ENCODE measurements at regions not wholly inside any gene's neighbourhood (a gene's known extent, or its start where the extent isn't known, plus 50 kb on each side); places are given as distances from the start of the nearest gene placed in this dataset.

DNA sequence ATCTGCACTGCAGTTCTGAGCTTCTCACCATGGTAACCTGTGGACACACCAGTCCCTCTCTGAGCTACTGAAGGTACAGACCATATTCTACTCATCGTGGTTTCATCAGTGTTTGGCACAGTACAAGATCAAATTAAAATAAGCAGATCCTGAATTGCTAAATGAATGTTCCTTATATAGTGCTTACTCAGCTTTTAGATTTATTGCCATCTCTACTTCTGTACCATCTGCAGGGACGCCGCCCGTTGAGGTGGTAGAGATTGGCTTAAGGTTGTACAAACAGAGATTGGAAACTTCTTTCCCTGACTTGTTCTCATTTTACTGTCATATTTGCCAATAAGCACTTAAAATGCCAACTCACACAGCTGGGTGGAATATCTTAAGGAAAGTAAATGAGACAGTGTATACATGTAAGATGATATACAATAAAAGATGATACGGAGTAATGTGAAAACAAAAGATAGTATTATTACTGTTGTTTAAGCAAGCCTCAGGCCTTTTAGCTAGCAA is 223.4 kb upstream of the FOXQ1 start:
- DNase-seq, result no peak
- H3K36me3 ChIP-seq (ENCODE audit: control insufficient read depth in 4 of 4, insufficient read depth in 4 of 4, low read length in 3 of 4), result no peaks in the 10 kb centered on the region
- WGBS (ENCODE audit: insufficient coverage), result 100% methylated on average over 1 of the region's 5 CpGs
- peaks cover 0 to 5% (median 0%) of the 10 kb centered on the region in 5 experiments for H3K27me3 ChIP-seq (replicated peaks in 2 of 5; ENCODE audit: control insufficient read depth in 4 of 5, insufficient read depth in 5 of 5, low read length in 4 of 5)
- H3K9me3 ChIP-seq (ENCODE audit: control extremely low read depth in 1 of 5, control insufficient read depth in 4 of 5, insufficient read depth in 2 of 5, low read depth in 1 of 5, low read length in 4 of 5), result no peaks in the 10 kb centered on the region
- no peaks in the 10 kb centered on the region for H3K4me1 ChIP-seq (ENCODE audit: control extremely low read depth in 1 of 4, control insufficient read depth in 4 of 4, insufficient read depth in 4 of 4, low read length in 3 of 4)
- no peak overlapping the region for H3K4me3 ChIP-seq (ENCODE audit: control insufficient read depth in 1 of 7, extremely low read depth in 1 of 7, insufficient read depth in 4 of 7, low read depth in 2 of 7, low read length in 6 of 7)
- no peak overlapping the region for H3K27ac ChIP-seq (ENCODE audit: insufficient read depth in 1 of 2, low read depth in 1 of 2, low read length in 2 of 2, poor library complexity in 1 of 2, severe bottlenecking in 2 of 2)
- POLR2A ChIA-PET, result no interaction called here
- CTCF ChIA-PET, result no interaction called here

DNA sequence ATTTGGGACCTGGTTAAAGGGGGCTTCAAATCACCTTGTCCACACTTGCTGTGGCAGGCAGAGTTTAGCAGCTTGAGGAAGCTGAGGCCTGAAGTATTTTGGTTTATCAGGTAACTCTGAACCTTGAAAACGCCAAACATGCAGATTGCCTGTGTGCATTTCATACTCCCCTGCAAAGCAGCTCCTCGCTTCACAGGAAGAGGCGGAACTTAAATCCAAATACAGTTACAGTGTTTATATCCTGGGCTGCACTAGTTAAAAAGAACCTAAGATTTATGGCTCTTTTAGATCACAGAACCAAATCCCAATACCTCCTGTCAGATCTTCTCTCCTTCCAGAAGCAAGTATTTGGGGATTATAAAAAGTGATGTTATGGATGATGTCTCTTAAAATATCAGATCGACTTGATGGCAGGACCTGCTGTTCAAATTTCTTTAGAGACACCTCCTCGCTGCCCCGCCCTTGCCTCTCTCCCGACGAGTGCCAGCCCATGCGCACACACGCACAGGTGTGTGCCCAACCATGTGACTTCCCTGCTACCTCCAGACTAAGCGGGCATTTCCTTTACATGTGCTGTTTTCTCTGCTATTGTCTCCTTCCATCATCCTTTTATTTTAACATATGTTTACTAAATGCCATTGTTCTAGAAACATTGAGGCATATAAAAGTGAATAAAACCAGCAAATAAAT is 224.6 kb upstream of the FOXQ1 start:
- CTCF ChIA-PET, result no interaction called here
- DNase-seq, result no peak
- whole genome bisulfite sequencing (ENCODE audit: insufficient coverage), result 63% methylated on average over 9 of the region's 11 CpGs
- Histone ChIP-seq H3K9me3 (ENCODE audit: control extremely low read depth in 1 of 5, control insufficient read depth in 4 of 5, insufficient read depth in 2 of 5, low read depth in 1 of 5, low read length in 4 of 5) (no peaks in the 10 kb centered on the region), H3K4me1 (ENCODE audit: control extremely low read depth in 1 of 4, control insufficient read depth in 4 of 4, insufficient read depth in 4 of 4, low read length in 3 of 4) (no peaks in the 10 kb centered on the region), H3K27ac (ENCODE audit: insufficient read depth in 1 of 2, low read depth in 1 of 2, low read length in 2 of 2, poor library complexity in 1 of 2, severe bottlenecking in 2 of 2) (no peak overlapping the region), H3K36me3 (ENCODE audit: control insufficient read depth in 4 of 4, insufficient read depth in 4 of 4, low read length in 3 of 4) (no peaks in the 10 kb centered on the region), H3K4me3 (ENCODE audit: control insufficient read depth in 1 of 7, extremely low read depth in 1 of 7, insufficient read depth in 4 of 7, low read depth in 2 of 7, low read length in 6 of 7) (no peak overlapping the region), H3K27me3 (replicated peaks in 2 of 5; ENCODE audit: control insufficient read depth in 4 of 5, insufficient read depth in 5 of 5, low read length in 4 of 5) (peaks cover 0 to 3% (median 0%) of the 10 kb centered on the region in 5 experiments)
- POLR2A ChIA-PET, result no interaction called here

DNA sequence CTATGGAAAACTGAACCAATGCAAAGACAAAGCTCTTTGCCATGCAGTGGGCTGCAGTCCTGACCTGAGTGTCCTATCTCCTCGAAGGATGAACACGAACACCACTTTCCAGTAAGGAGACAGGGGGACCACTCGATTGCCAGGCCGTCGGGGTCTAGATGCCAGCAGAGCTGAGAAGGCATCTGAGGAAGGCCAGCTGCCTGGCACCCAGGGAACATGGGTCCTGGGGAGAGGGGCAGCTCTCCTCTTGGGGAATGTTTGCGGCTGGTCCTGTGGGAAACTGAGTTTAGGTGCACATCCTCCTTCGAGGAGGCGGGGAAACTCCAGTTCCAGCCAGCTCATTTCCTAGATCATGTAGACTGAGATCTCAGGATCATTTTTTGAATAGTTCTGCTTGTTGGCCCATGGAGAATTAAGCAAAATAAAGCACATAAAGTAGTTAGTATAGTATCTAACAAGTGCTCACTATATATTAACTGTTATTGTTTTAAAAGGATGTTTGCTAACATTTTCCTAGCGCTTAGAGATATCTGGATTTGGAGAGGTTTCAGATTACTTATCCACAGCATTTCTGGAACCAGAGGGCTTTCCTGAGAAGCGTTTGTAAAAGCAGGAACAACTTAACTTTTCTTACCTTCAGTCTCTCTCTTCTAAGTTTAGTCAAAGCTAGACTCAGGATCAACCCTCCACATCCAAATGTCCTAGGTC is 225.3 kb upstream of the FOXQ1 start:
- no peak overlapping the region for H3K4me3 ChIP-seq (ENCODE audit: control insufficient read depth in 1 of 7, extremely low read depth in 1 of 7, insufficient read depth in 4 of 7, low read depth in 2 of 7, low read length in 6 of 7)
- POLR2A ChIA-PET, result no interaction called here
- CTCF ChIA-PET, result interaction anchor here (1.6 kb wide), 1 partner anchor 12 kb away, joined by 3 read pairs; no protein-coding TSS in a partner anchor

DNA sequence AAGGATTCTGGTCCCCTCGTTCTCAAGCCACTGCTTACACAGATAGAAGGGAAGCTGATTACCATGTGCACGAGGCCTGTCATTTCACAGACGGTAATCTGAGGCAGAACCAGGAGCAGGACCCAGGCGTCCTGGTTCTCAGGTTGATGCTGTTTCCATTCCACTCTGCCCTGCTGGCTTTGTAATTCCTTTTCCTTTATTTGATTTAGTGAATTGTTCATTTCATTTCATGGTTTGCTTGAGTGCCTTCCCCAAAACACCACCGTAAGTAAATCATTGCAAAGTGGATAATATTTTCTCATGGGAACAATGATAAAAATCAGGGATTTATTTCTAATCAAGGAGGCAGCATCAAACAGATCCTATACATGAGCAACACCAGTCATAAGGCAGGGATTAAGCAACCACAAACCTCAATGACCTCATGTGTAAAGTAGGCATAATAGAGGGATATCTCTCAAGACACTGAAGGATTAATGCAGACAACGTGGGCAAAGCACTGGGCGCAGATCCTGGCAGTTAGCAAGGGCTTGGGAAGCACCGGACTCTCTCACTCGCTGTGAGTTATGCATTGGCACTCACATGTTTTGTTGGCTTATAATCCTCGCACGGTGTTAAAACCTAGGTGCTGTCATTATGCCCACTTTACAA is 229.5 kb upstream of the FOXQ1 start:
- POLR2A ChIA-PET, result no interaction called here

More for the DNA sequence above, 225.3 kb upstream of the FOXQ1 start:
- Histone ChIP-seq H3K27ac (ENCODE audit: insufficient read depth in 1 of 2, low read depth in 1 of 2, low read length in 2 of 2, poor library complexity in 1 of 2, severe bottlenecking in 2 of 2) (no peak overlapping the region), H3K9me3 (ENCODE audit: control extremely low read depth in 1 of 5, control insufficient read depth in 4 of 5, insufficient read depth in 2 of 5, low read depth in 1 of 5, low read length in 4 of 5) (no peaks in the 10 kb centered on the region), H3K4me1 (ENCODE audit: control extremely low read depth in 1 of 4, control insufficient read depth in 4 of 4, insufficient read depth in 4 of 4, low read length in 3 of 4) (no peaks in the 10 kb centered on the region), H3K36me3 (ENCODE audit: control insufficient read depth in 4 of 4, insufficient read depth in 4 of 4, low read length in 3 of 4) (no peaks in the 10 kb centered on the region), H3K27me3 (replicated peaks in 2 of 5; ENCODE audit: control insufficient read depth in 4 of 5, insufficient read depth in 5 of 5, low read length in 4 of 5) (peaks cover 0 to 3% (median 0%) of the 10 kb centered on the region in 5 experiments)
- WGBS (ENCODE audit: insufficient coverage), result 92% methylated on average over 7 of the region's 10 CpGs
- DNase-seq, result no peak

DNA sequence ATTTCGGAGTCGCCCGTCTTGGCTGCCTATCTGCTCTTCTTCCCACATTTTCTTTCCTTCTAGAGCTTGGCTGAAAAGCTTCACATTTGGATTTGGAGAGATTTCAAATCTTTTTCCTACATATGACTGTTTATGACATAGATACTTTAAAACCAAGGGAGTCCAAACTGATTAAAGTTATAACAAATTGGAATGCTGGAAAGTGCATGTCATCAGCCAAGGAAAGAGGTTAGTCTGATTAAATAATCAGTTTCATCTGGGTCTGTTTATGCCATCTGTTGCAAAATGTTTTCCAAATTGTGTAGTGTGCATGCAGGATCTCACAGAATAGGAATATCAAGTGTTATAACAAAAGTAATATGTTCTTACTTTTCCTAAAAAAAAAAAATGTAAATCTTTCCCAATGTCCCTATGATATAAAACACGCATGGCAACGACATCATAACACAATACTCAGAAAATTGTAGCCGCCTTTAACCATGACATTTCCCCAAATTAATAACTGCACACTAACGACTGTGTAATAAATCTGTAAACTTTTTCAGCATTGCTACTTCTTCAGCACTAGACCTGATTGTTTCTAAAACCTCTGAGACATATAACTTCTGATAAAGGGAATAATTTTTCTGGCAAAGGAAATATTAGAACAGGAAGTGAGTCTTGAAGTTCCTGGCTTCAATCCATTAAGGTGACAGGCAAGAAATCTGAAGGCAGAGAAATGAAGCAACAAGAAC is 230.2 kb upstream of the FOXQ1 start:
- no peak overlapping the region for H3K4me3 ChIP-seq (ENCODE audit: control insufficient read depth in 1 of 7, extremely low read depth in 1 of 7, insufficient read depth in 4 of 7, low read depth in 2 of 7, low read length in 6 of 7)
- no peaks in the 10 kb centered on the region for H3K9me3 ChIP-seq (ENCODE audit: control extremely low read depth in 1 of 5, control insufficient read depth in 4 of 5, insufficient read depth in 2 of 5, low read depth in 1 of 5, low read length in 4 of 5)
- POLR2A ChIA-PET, result no interaction called here
- peaks cover 0 to 5% (median 0%) of the 10 kb centered on the region in 5 experiments for H3K27me3 ChIP-seq (replicated peaks in 2 of 5; ENCODE audit: control insufficient read depth in 4 of 5, insufficient read depth in 5 of 5, low read length in 4 of 5)
- no peaks in the 10 kb centered on the region for H3K36me3 ChIP-seq (ENCODE audit: control insufficient read depth in 4 of 4, insufficient read depth in 4 of 4, low read length in 3 of 4)
- H3K27ac ChIP-seq (ENCODE audit: insufficient read depth in 1 of 2, low read depth in 1 of 2, low read length in 2 of 2, poor library complexity in 1 of 2, severe bottlenecking in 2 of 2), result no peak overlapping the region
- CTCF ChIA-PET, result no interaction called here
- WGBS (ENCODE audit: insufficient coverage), result 87% methylated on average over 6 of the region's 7 CpGs
- H3K4me1 ChIP-seq (ENCODE audit: control extremely low read depth in 1 of 4, control insufficient read depth in 4 of 4, insufficient read depth in 4 of 4, low read length in 3 of 4), result no peaks in the 10 kb centered on the region
- DNase-seq, result no peak

More for the DNA sequence above, 229.5 kb upstream of the FOXQ1 start:
- Histone ChIP-seq H3K4me3 (ENCODE audit: control insufficient read depth in 1 of 7, extremely low read depth in 1 of 7, insufficient read depth in 4 of 7, low read depth in 2 of 7, low read length in 6 of 7) (no peak overlapping the region), H3K27me3 (replicated peaks in 2 of 5; ENCODE audit: control insufficient read depth in 4 of 5, insufficient read depth in 5 of 5, low read length in 4 of 5) (peaks cover 0 to 4% (median 0%) of the 10 kb centered on the region in 5 experiments), H3K4me1 (ENCODE audit: control extremely low read depth in 1 of 4, control insufficient read depth in 4 of 4, insufficient read depth in 4 of 4, low read length in 3 of 4) (no peaks in the 10 kb centered on the region), H3K36me3 (ENCODE audit: control insufficient read depth in 4 of 4, insufficient read depth in 4 of 4, low read length in 3 of 4) (no peaks in the 10 kb centered on the region), H3K9me3 (ENCODE audit: control extremely low read depth in 1 of 5, control insufficient read depth in 4 of 5, insufficient read depth in 2 of 5, low read depth in 1 of 5, low read length in 4 of 5) (no peaks in the 10 kb centered on the region), H3K27ac (ENCODE audit: insufficient read depth in 1 of 2, low read depth in 1 of 2, low read length in 2 of 2, poor library complexity in 1 of 2, severe bottlenecking in 2 of 2) (no peak overlapping the region)
- WGBS (ENCODE audit: insufficient coverage), result 68% methylated on average over 10 of the region's 11 CpGs
- CTCF ChIA-PET, result no interaction called here
- DNase-seq, result no peak

DNA sequence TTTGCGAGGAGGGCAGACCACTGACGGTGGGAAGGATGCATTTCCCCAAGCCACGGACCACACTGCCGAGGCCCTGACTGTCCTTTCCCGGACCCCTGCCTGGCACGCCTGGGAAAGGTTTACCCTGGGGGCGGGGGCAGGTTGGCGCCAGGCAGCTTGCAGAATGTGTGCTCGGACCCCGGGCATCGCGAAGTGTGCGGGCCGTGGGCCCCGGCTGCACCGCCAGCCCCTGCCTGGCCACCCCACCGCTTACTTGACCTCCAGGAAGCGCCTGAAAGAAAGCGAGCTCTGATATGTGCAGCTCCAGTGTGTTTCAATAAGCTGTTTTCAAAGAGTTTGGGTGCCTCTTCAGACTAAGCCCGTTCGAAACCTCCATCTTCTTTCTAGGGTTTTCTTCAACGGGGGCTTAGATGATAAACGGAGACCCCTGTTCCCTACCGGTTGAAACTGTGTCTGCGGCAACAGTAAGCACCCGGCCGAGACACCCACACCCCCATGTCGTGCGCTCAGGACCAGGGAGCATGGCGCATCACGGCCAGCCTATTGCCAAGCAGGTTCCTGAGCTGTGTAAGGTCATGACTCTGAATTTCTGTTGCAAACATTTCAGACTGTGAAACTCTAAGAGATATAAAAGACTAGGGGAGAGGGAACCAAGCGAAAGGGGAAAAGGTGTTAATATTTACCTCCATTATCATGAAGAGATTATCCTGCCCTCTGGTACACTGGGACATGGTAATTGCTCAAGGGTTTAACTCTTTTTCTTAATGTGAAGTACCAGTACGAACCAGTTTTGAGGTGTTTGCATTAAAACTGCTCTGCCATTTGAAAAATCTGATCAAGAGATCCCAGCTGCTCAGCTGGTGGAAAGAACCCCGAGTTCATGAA is 231.2 kb upstream of the FOXQ1 start:
- no peak overlapping the region for H3K4me3 ChIP-seq (ENCODE audit: control insufficient read depth in 1 of 7, extremely low read depth in 1 of 7, insufficient read depth in 4 of 7, low read depth in 2 of 7, low read length in 6 of 7)
- ChIA-PET CTCF (no interaction called here), POLR2A (no interaction called here)

More for the DNA sequence above, 231.2 kb upstream of the FOXQ1 start:
- Histone ChIP-seq H3K27ac (ENCODE audit: insufficient read depth in 1 of 2, low read depth in 1 of 2, low read length in 2 of 2, poor library complexity in 1 of 2, severe bottlenecking in 2 of 2) (no peak overlapping the region), H3K4me1 (ENCODE audit: control extremely low read depth in 1 of 4, control insufficient read depth in 4 of 4, insufficient read depth in 4 of 4, low read length in 3 of 4) (no peaks in the 10 kb centered on the region), H3K36me3 (ENCODE audit: control insufficient read depth in 4 of 4, insufficient read depth in 4 of 4, low read length in 3 of 4) (no peaks in the 10 kb centered on the region), H3K9me3 (ENCODE audit: control extremely low read depth in 1 of 5, control insufficient read depth in 4 of 5, insufficient read depth in 2 of 5, low read depth in 1 of 5, low read length in 4 of 5) (no peaks in the 10 kb centered on the region), H3K27me3 (replicated peaks in 2 of 5; ENCODE audit: control insufficient read depth in 4 of 5, insufficient read depth in 5 of 5, low read length in 4 of 5) (peaks cover 0 to 2% (median 0%) of the 10 kb centered on the region in 5 experiments)
- no peak for DNase-seq
- WGBS (ENCODE audit: insufficient coverage), result 98% methylated on average over 31 of the region's 34 CpGs

All from common myeloid progenitor, CD34-positive (primary cell).